ENCODE measurements at regions not wholly inside any gene's neighbourhood (a gene's known extent, or its start where the extent isn't known, plus 50 kb on each side); places are given as distances from the start of the nearest gene placed in this dataset.
"Not testable (repeated sequence)": the region's sequence is repeated elsewhere in the genome, so short reads cannot be mapped to it uniquely, and the experiment has no call there.

DNA sequence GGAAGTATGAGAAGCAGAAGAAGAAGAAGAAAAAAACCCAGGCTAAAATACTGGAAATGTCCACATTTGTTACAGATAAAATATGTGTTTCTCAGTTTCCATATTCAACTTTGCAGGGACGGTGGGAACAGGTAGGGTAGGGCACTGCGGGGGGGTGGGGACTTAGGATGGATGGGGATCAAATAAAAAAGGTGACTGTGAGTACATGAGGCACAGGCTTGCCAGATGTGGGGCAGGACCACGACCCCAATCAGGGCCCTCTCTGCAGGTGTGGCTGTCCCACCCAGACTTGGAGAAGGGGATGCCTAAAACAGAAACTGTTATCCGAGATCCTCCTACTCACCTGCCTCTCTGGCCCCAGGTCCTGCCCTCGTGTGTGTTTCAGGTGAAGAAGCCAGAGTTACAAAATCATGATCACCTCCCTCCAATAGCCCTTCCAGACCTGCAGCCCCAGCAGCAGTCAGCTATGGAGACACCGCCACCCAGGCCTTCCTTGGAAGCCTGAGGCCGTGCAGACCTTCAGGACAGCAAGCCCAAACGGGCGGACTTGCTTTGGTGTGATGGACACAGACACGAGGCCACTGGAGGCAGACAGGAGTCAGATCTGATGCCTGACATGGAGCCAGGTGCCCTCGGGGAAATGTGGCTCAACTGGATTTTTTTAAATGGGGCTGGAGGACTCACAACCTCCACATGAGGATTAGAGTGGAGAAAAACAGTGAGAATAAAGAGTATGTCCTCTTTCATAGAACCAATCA lies 315.0 kb downstream of the BCL2L11 start:
- TF ChIP-seq, protein P1, sequence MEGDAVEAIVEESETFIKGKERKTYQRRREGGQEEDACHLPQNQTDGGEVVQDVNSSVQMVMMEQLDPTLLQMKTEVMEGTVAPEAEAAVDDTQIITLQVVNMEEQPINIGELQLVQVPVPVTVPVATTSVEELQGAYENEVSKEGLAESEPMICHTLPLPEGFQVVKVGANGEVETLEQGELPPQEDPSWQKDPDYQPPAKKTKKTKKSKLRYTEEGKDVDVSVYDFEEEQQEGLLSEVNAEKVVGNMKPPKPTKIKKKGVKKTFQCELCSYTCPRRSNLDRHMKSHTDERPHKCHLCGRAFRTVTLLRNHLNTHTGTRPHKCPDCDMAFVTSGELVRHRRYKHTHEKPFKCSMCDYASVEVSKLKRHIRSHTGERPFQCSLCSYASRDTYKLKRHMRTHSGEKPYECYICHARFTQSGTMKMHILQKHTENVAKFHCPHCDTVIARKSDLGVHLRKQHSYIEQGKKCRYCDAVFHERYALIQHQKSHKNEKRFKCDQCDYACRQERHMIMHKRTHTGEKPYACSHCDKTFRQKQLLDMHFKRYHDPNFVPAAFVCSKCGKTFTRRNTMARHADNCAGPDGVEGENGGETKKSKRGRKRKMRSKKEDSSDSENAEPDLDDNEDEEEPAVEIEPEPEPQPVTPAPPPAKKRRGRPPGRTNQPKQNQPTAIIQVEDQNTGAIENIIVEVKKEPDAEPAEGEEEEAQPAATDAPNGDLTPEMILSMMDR (IDR thresholded peaks at IDR 0.05): not testable (repeated sequence)
- not testable (repeated sequence) for TF ChIP-seq ZFX (IDR thresholded peaks at IDR 0.05; ENCODE audit: borderline replicate concordance)

Measured in 22Rv1 (cell line).